Esophagus muscularis mucosa (tissue), 4 donors: ENCODE measurements at regions not wholly inside any gene's neighbourhood (a gene's known extent, or its start where the extent isn't known, plus 50 kb on each side); places are given as distances from the start of the nearest gene placed in this dataset.

Source experiments
- DNase-seq: peaks from one replicate; pipeline ENCODE4 v3.0.0-alpha.2; 2017; ENCODE audit errors: extremely low spot score
- H3K27ac ChIP-seq, 4 donors: fragments of 200-600 bp; sonication (generic); replicated peaks in 1 of 4; 1 replicate in 3 of 4; 2 replicates in 1 of 4; pipeline ENCODE4 v1.5.1; 2016 to 2019; ENCODE audit warnings: mild to moderate bottlenecking in 1 of 4
- H3K27me3 ChIP-seq, 4 donors: fragments of 200-600 bp; sonication (generic); one replicate each; pipeline versions ENCODE4 v1.5.1 to v1.6.0; 2016 to 2019
- H3K36me3 ChIP-seq, 4 donors: fragments of 200-600 bp; sonication (generic); one replicate each; pipeline ENCODE4 v1.5.1; 2016 to 2019
- H3K4me1 ChIP-seq, 4 donors: fragments of 200-600 bp; sonication (generic); one replicate each; pipeline ENCODE4 v1.5.1; 2016 to 2019
- H3K4me3 ChIP-seq, 4 donors: fragments of 200-600 bp; sonication (generic); 1 replicate in 2 of 4; 2 replicates in 2 of 4; pipeline ENCODE4 v1.5.1; 2016 to 2019; ENCODE audit warnings: mild to moderate bottlenecking in 4 of 4, moderate library complexity in 1 of 4
- H3K9me3 ChIP-seq, 4 donors: fragments of 200-600 bp; sonication (generic); 1 replicate in 3 of 4; 2 replicates in 1 of 4; pipeline ENCODE4 v1.5.1; 2016 to 2019
- EP300 ChIP-seq: sonication (generic); formaldehyde crosslinking; IDR thresholded peaks from one replicate; pipeline ENCODE4 v1.6.1; 2017; ENCODE audit warnings: antibody characterized with exemption
- POLR2A ChIP-seq: fragments of 450-650 bp; IDR thresholded peaks from one replicate; pipeline ENCODE4 v1.6.1; 2017; ENCODE audit warnings: antibody characterized with exemption, moderate library complexity, mild to moderate bottlenecking, low read depth
- POLR2AphosphoS5 ChIP-seq, 2 donors: sonication (generic); formaldehyde crosslinking; IDR thresholded peaks; one replicate each; pipeline ENCODE4 v1.6.1; 2017; ENCODE audit warnings: antibody characterized with exemption in 2 of 2
- WGBS: methylation state at CpG from one replicate; pipeline ENCODE4 v1.1.5; 2018; 5-methylcytosine and 5-hydroxymethylcytosine counted together
- intact Hi-C: fragments of 100-400 bp; cut with DNase I; formaldehyde crosslinking; loops from one replicate; pipeline ENCODE4 v1.15.1; 2023
- TF ChIP-seq, protein P1 (sequence below), 3 experiments: fragments of 200-600 bp in 2 of 3; fragments of 450-650 bp in 1 of 3; sonication (generic) in 2 of 3; IDR thresholded peaks; one replicate each; pipeline ENCODE4 v1.5.1; 2017 to 2019; ENCODE audit warnings: antibody characterized with exemption in 3 of 3, mild to moderate bottlenecking in 2 of 3, moderate library complexity in 1 of 3

DNA sequence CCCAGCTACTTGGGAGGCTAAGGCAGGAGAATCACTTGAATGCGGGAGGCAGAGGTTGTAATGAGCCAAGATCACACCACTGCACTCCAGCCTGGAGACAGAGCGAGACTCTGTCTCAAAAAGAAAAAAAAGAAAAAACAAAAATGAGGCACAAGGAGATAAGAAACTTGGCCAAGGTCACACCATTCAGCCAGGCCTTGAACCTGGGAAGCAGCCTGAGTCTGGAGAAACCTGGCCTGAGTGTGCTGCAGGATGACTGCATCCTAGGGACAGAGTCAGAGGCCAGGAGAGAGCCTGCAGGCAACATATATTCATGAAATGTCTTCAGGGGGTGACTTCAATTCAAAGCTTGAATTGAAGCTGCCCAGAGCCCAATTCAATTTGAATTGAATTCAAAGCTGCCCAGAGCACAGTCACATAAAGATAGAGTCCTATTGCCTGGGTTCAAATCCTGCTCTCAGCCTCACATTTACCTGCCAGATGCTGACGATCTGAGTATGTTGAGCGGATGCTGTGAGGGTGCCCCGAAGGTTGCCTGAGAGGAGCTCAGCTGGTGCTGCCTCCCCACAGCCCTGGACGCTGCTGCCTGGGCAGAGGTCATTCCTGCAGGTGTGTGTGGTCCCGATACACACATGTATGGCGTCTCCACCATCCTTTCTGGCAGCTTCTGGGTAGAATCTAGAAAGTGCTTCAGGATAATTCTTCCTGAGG is 307.7 kb downstream of the AJAP1 start:
- WGBS: 92% methylated on average over 6 of the region's 8 CpGs
- Histone ChIP-seq H3K27me3 (peaks cover 0 to 62% (median 0%) of the 10 kb centered on the region in 4 donors), H3K9me3 (no peaks in the 10 kb centered on the region), H3K4me3 (no peak overlapping the region), H3K36me3 (no peaks in the 10 kb centered on the region), H3K4me1 (no peaks in the 10 kb centered on the region), H3K27ac (no peak overlapping the region)
- DNase-seq: no peak
- TF ChIP-seq POLR2AphosphoS5 (IDR thresholded peaks at IDR 0.05) (no peak), POLR2A (no peak), EP300 (no peak)
- TF ChIP-seq, protein P1, sequence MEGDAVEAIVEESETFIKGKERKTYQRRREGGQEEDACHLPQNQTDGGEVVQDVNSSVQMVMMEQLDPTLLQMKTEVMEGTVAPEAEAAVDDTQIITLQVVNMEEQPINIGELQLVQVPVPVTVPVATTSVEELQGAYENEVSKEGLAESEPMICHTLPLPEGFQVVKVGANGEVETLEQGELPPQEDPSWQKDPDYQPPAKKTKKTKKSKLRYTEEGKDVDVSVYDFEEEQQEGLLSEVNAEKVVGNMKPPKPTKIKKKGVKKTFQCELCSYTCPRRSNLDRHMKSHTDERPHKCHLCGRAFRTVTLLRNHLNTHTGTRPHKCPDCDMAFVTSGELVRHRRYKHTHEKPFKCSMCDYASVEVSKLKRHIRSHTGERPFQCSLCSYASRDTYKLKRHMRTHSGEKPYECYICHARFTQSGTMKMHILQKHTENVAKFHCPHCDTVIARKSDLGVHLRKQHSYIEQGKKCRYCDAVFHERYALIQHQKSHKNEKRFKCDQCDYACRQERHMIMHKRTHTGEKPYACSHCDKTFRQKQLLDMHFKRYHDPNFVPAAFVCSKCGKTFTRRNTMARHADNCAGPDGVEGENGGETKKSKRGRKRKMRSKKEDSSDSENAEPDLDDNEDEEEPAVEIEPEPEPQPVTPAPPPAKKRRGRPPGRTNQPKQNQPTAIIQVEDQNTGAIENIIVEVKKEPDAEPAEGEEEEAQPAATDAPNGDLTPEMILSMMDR (IDR thresholded peaks at IDR 0.05): no peak
- intact Hi-C loops: no loop called here

DNA sequence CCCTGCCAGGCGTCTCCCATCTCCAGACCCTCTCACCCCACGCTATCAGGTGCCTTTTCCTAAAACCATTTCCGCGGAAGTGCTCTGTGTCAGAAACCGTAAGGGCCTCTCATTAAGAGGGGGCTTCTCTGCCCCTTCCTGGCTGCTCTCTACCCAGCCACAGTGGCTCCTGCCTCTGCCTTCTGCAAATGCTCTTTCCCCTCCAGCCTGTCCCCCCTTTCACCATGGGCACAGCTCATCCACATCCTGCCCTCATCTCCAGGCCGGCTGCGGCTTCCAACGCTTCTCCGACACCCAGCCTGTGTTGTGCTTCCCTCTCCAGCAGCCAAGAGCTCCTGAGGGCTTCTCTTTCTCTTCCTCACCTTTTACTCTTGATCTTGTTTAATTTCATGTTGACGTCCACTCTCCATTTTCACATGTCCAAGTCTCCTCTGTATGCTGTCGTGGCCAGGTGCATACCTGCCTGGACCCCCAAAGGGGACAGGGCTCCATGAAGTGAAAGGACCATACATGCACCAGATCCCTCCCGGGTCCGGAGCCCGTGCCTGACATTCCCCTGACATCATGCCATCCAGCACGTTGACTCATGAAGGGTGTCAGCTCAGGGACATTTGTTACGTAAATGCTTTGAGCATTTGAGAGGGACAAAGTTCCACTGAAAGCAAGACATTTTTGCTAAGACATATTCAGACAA is 306.5 kb downstream of the AJAP1 start:
- no peak for DNase-seq
- H3K9me3 ChIP-seq: peaks cover 0 to under 1% (median 0%) of the 10 kb centered on the region in 4 donors
- H3K27ac ChIP-seq: no peak overlapping the region
- TF ChIP-seq POLR2A (no peak), POLR2AphosphoS5 (IDR thresholded peaks at IDR 0.05) (no peak), EP300 (no peak)
- TF ChIP-seq, protein P1 (IDR thresholded peaks at IDR 0.05): no peak
- H3K4me3 ChIP-seq: no peak overlapping the region
- H3K4me1 ChIP-seq: no peaks in the 10 kb centered on the region
- intact Hi-C loops: no loop called here
- 79% methylated on average over 16 of the region's 16 CpGs for WGBS
- H3K27me3 ChIP-seq: peaks cover 0 to 60% (median 0%) of the 10 kb centered on the region in 4 donors
- no peaks in the 10 kb centered on the region for H3K36me3 ChIP-seq

DNA sequence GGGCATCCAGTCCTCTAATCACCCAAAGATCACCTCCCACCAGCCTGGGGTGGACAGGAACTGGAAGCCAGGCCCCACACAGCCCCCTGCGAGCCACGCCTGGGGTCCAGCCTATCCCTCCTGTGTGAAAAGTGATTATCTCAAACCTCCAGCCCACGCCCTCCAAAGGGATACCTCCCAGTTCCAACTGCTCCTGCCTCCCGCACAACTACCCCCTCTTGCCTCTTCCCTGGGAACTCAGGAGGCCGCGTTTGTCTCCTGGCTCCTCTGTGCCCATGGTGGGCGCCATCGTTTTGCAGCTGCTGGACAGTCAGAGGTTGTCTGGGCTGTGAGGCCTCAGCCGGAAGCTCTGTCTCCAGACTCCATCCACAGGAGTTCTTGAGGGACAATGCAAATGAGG is 305.9 kb downstream of the AJAP1 start:
- Histone ChIP-seq H3K27me3 (peaks cover 0 to 58% (median 0%) of the 10 kb centered on the region in 4 donors), H3K4me3 (no peak overlapping the region), H3K9me3 (peaks cover 0 to 6% (median 4%) of the 10 kb centered on the region in 4 donors), H3K36me3 (no peaks in the 10 kb centered on the region), H3K27ac (no peak overlapping the region), H3K4me1 (no peaks in the 10 kb centered on the region)
- intact Hi-C loops: no loop called here
- TF ChIP-seq POLR2A: no peak
- no peak for DNase-seq
- 82% methylated on average over 9 of the region's 9 CpGs for whole genome bisulfite sequencing

DNA sequence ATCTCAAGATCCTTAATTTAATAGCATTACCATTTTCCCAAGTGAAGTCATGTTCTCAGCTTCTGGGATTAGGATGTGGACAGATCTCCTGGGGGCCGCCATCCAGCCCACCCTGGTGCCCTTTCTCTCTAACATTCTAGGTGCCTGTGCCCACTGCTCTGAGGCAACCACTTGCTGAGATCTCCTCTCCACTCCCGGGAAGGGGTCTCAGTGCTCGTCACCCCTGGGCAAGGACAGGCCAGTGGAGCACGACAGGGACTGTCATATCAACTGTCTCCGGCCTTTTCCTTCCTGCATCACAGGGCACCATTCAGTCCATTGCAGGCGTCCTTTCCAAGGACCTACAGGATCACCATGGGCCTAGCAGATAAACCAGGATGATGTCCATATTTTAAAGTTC is 304.8 kb downstream of the AJAP1 start:
- peaks cover 0 to 47% (median 0%) of the 10 kb centered on the region in 4 donors for H3K27me3 ChIP-seq
- H3K4me3 ChIP-seq: no peak overlapping the region
- intact Hi-C loops: no loop called here
- H3K36me3 ChIP-seq: no peaks in the 10 kb centered on the region
- peaks cover 0 to 17% (median 15%) of the 10 kb centered on the region in 4 donors for H3K9me3 ChIP-seq
- H3K27ac ChIP-seq: no peak overlapping the region
- TF ChIP-seq, protein P1 (IDR thresholded peaks at IDR 0.05): no peak
- TF ChIP-seq POLR2AphosphoS5 (IDR thresholded peaks at IDR 0.05) (no peak), POLR2A (no peak), EP300 (no peak)
- WGBS: 94% methylated on average over 6 of the region's 6 CpGs
- DNase-seq: no peak
- H3K4me1 ChIP-seq: no peaks in the 10 kb centered on the region

DNA sequence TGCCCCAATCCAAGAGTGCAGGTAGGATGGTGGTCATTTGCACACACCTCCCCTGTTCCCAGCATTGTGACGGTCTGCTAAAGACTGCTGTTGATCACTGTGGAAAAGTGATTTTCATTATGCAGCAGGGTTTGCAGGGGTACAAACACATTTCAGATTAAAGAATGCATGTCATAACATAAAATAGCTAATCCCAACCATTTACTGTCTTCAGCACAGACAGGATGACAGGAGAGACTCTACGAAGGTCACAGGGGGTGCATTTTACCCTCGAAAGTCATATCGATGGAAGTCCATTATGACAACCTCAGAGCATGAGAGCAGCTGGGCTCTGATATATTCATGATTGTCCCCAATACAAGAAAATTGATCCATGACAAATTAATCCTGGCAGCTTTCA is 302.6 kb downstream of the AJAP1 start:
- H3K4me3 ChIP-seq: no peak overlapping the region
- 82% methylated on average over 4 of the region's 4 CpGs for WGBS
- intact Hi-C loops: no loop called here
- no peak overlapping the region for H3K27ac ChIP-seq
- H3K9me3 ChIP-seq: peaks cover 0 to 36% (median 24%) of the 10 kb centered on the region in 4 donors
- TF ChIP-seq POLR2AphosphoS5 (IDR thresholded peaks at IDR 0.05) (no peak), POLR2A (no peak), EP300 (no peak)
- TF ChIP-seq, protein P1 (IDR thresholded peaks at IDR 0.05): no peak
- no peaks in the 10 kb centered on the region for H3K36me3 ChIP-seq
- peaks cover 0 to 29% (median 0%) of the 10 kb centered on the region in 4 donors for H3K27me3 ChIP-seq
- H3K4me1 ChIP-seq: no peaks in the 10 kb centered on the region
- DNase-seq: no peak
